Osteoblast (primary cell): ENCODE measurements at regions not wholly inside any gene's neighbourhood (a gene's known extent, or its start where the extent isn't known, plus 50 kb on each side); places are given as distances from the start of the nearest gene placed in this dataset.
A peak's percentile ranks its signal among the peaks of the same experiment; 100 is the strongest.

Source experiments
- DNase-seq: peaks from one replicate; pipeline ENCODE4 v3.0.0; 2011; ENCODE audit warnings: low spot score, mixed read lengths; ENCODE audit not compliant: insufficient read length; ENCODE audit errors: missing footprints
- H2AFZ ChIP-seq: 2 replicates; pipeline ENCODE4 v1.6.0; 2011; ENCODE audit warnings: mild to moderate bottlenecking, low read length
- H3K27ac ChIP-seq: 2 replicates; pipeline ENCODE4 v1.5.1; 2011; ENCODE audit warnings: mild to moderate bottlenecking, low read depth, low read length, moderate library complexity
- H3K27me3 ChIP-seq: 2 replicates; pipeline ENCODE4 v1.6.0; 2012; ENCODE audit warnings: mild to moderate bottlenecking, control low read depth, inconsistent platforms, low read length, moderate library complexity; ENCODE audit not compliant: insufficient read depth
- H3K36me3 ChIP-seq: 2 replicates; pipeline ENCODE4 v1.5.1; 2011; ENCODE audit warnings: mild to moderate bottlenecking, low read length, control low read depth, moderate library complexity; ENCODE audit not compliant: insufficient read depth
- H3K4me1 ChIP-seq: 2 replicates; pipeline ENCODE4 v1.5.1; 2011; ENCODE audit warnings: mild to moderate bottlenecking, low read length, control low read depth, moderate library complexity; ENCODE audit not compliant: insufficient read depth
- H3K4me2 ChIP-seq: 2 replicates; pipeline ENCODE4 v1.6.0; 2011; ENCODE audit warnings: mild to moderate bottlenecking, low read length; ENCODE audit not compliant: insufficient read depth
- H3K4me3 ChIP-seq: fragments of 200-600 bp; sonication (generic); 3 replicates; pipeline ENCODE4 v1.5.1; 2012; ENCODE audit warnings: mild to moderate bottlenecking, low read length, inconsistent platforms; ENCODE audit not compliant: insufficient read depth
- H3K79me2 ChIP-seq: 2 replicates; pipeline ENCODE4 v1.6.0; 2012; ENCODE audit warnings: mild to moderate bottlenecking, low read length, control low read depth, inconsistent platforms; ENCODE audit not compliant: insufficient read depth
- H3K9me3 ChIP-seq: 2 replicates; pipeline ENCODE4 v1.5.1; 2011; ENCODE audit warnings: low read depth, low read length, control low read depth
- H4K20me1 ChIP-seq: 2 replicates; pipeline ENCODE4 v1.6.0; 2012; ENCODE audit warnings: mild to moderate bottlenecking, low read length, control low read depth; ENCODE audit not compliant: insufficient read depth
- TF ChIP-seq, protein P1 (sequence below): IDR thresholded peaks from 2 replicates; pipeline ENCODE4 v1.5.1; 2011; ENCODE audit warnings: mild to moderate bottlenecking, low read depth, low read length, moderate library complexity; ENCODE audit errors: extremely low read depth

- TF ChIP-seq, protein P1, sequence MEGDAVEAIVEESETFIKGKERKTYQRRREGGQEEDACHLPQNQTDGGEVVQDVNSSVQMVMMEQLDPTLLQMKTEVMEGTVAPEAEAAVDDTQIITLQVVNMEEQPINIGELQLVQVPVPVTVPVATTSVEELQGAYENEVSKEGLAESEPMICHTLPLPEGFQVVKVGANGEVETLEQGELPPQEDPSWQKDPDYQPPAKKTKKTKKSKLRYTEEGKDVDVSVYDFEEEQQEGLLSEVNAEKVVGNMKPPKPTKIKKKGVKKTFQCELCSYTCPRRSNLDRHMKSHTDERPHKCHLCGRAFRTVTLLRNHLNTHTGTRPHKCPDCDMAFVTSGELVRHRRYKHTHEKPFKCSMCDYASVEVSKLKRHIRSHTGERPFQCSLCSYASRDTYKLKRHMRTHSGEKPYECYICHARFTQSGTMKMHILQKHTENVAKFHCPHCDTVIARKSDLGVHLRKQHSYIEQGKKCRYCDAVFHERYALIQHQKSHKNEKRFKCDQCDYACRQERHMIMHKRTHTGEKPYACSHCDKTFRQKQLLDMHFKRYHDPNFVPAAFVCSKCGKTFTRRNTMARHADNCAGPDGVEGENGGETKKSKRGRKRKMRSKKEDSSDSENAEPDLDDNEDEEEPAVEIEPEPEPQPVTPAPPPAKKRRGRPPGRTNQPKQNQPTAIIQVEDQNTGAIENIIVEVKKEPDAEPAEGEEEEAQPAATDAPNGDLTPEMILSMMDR, result no peak
- Histone ChIP-seq H3K4me3 (no peak overlapping the region), H3K27ac (no peak overlapping the region), H4K20me1 (no peaks in the 10 kb centered on the region), H3K4me2 (no peak overlapping the region), H3K27me3 (no peaks in the 10 kb centered on the region), H3K36me3 (no peaks in the 10 kb centered on the region), H3K4me1 (no peaks in the 10 kb centered on the region), H3K9me3 (no peaks in the 10 kb centered on the region), H2AFZ (no peak overlapping the region), H3K79me2 (no peaks in the 10 kb centered on the region)
- peak; percentile 3 for DNase-seq
These were observed 235.2 kb downstream of the CPXCR1 start for GRCh38 chrX:88982183-88982582.

- DNase-seq, result no peak
- Histone ChIP-seq H2AFZ (no peak overlapping the region), H3K4me2 (no peak overlapping the region), H3K4me3 (no peak overlapping the region), H3K79me2 (no peaks in the 10 kb centered on the region), H4K20me1 (no peaks in the 10 kb centered on the region), H3K27ac (no peak overlapping the region), H3K9me3 (no peaks in the 10 kb centered on the region), H3K27me3 (no peaks in the 10 kb centered on the region), H3K36me3 (no peaks in the 10 kb centered on the region), H3K4me1 (no peaks in the 10 kb centered on the region)
- TF ChIP-seq, protein P1, result no peak
These were observed 235.9 kb downstream of the CPXCR1 start for GRCh38 chrX:88982933-88983332.

GRCh38 chrX:88988796-88989195 is 241.8 kb downstream of the CPXCR1 start:
- Histone ChIP-seq H3K27me3 (no peaks in the 10 kb centered on the region), H3K4me1 (no peaks in the 10 kb centered on the region), H3K27ac (no peak overlapping the region), H3K4me3 (no peak overlapping the region), H3K4me2 (no peak overlapping the region), H4K20me1 (no peaks in the 10 kb centered on the region), H3K36me3 (no peaks in the 10 kb centered on the region), H3K9me3 (no peaks in the 10 kb centered on the region), H2AFZ (no peak overlapping the region), H3K79me2 (no peaks in the 10 kb centered on the region)
- TF ChIP-seq, protein P1, result no peak
- DNase-seq, result no peak

GRCh38 chrX:88990882-88991582 is 244.0 kb downstream of the CPXCR1 start:
- no peak overlapping the region for H3K4me2 ChIP-seq
- no peaks in the 10 kb centered on the region for H3K36me3 ChIP-seq
- no peak for DNase-seq
- no peaks in the 10 kb centered on the region for H3K4me1 ChIP-seq
- no peak overlapping the region for H3K27ac ChIP-seq
- H3K9me3 ChIP-seq, result no peaks in the 10 kb centered on the region
- H3K27me3 ChIP-seq, result no peaks in the 10 kb centered on the region
- H4K20me1 ChIP-seq, result no peaks in the 10 kb centered on the region
- H3K79me2 ChIP-seq, result no peaks in the 10 kb centered on the region
- H3K4me3 ChIP-seq, result no peak overlapping the region
- TF ChIP-seq, protein P1, result no peak
- H2AFZ ChIP-seq, result no peak overlapping the region
